NT2/D1 (cell line): ENCODE measurements at regions not wholly inside any gene's neighbourhood (a gene's known extent, or its start where the extent isn't known, plus 50 kb on each side); places are given as distances from the start of the nearest gene placed in this dataset.

Experiments used
- DNase-seq: peaks from one replicate; pipeline ENCODE4 v3.0.0-alpha.2; 2011; ENCODE audit warnings: low read depth, low spot score
- H3K27me3 ChIP-seq: 2 replicates; pipeline ENCODE4 v1.6.0; 2011; ENCODE audit warnings: mild to moderate bottlenecking; ENCODE audit not compliant: insufficient read length, insufficient read depth
- H3K36me3 ChIP-seq: 2 replicates; pipeline ENCODE4 v1.6.1; 2011; ENCODE audit warnings: mild to moderate bottlenecking, low read length, mixed read lengths; ENCODE audit not compliant: insufficient read depth, insufficient read length
- H3K4me1 ChIP-seq: 2 replicates; pipeline ENCODE4 v1.5.1; 2011; ENCODE audit not compliant: insufficient read depth, insufficient read length
- H3K4me3 ChIP-seq: 2 replicates; pipeline ENCODE4 v1.5.1; 2011; ENCODE audit warnings: low read depth; ENCODE audit not compliant: insufficient read length
- H3K9ac ChIP-seq: 2 replicates; pipeline ENCODE4 v1.6.0; 2011; ENCODE audit warnings: low read depth; ENCODE audit not compliant: insufficient read length
- H3K9me3 ChIP-seq: 2 replicates; pipeline ENCODE4 v1.5.1; 2011; ENCODE audit warnings: mild to moderate bottlenecking, low read length; ENCODE audit not compliant: insufficient read depth
- SUZ12 ChIP-seq: IDR thresholded peaks from 2 replicates; pipeline ENCODE4 v1.6.1; 2011; ENCODE audit not compliant: insufficient read length, insufficient read depth; ENCODE audit errors: extremely low read depth
- YY1 ChIP-seq: IDR thresholded peaks from 2 replicates; pipeline ENCODE4 v1.6.1; 2011; ENCODE audit not compliant: insufficient read length, insufficient read depth
- ZNF274 ChIP-seq: IDR thresholded peaks from 2 replicates; pipeline ENCODE4 v1.6.1; 2011; ENCODE audit warnings: mild to moderate bottlenecking, low read depth, low read length

- Histone ChIP-seq H3K4me3 (no peak overlapping the region), H3K36me3 (no peaks in the 10 kb centered on the region), H3K9ac (no peak overlapping the region), H3K27me3 (no peaks in the 10 kb centered on the region), H3K4me1 (no peaks in the 10 kb centered on the region), H3K9me3 (peaks cover 4% of the 10 kb centered on the region; the same call in 1 of the 2 replicates)
- TF ChIP-seq ZNF274 (no peak), YY1 (no peak), SUZ12 (no peak)
- no peak for DNase-seq
These were observed 109.6 kb downstream of the ARRDC4 start for GRCh38 chr15:98070137-98070536.

GRCh38 chr15:98071786-98072185, 111.3 kb downstream of the ARRDC4 start:
- no peak overlapping the region for H3K9ac ChIP-seq
- H3K36me3 ChIP-seq, result no peaks in the 10 kb centered on the region
- no peak overlapping the region for H3K4me3 ChIP-seq
- H3K27me3 ChIP-seq, result no peaks in the 10 kb centered on the region
- H3K9me3 ChIP-seq, result peaks cover 4% of the 10 kb centered on the region; the same call in 1 of the 2 replicates
- TF ChIP-seq SUZ12, result no peak
- no peak for TF ChIP-seq YY1
- TF ChIP-seq ZNF274, result no peak
- no peak for DNase-seq
- no peaks in the 10 kb centered on the region for H3K4me1 ChIP-seq

GRCh38 chr15:98075441-98075840, 114.9 kb downstream of the ARRDC4 start:
- Histone ChIP-seq H3K36me3 (no peaks in the 10 kb centered on the region), H3K4me3 (no peak overlapping the region), H3K27me3 (no peaks in the 10 kb centered on the region), H3K9ac (no peak overlapping the region), H3K9me3 (no peaks in the 10 kb centered on the region), H3K4me1 (no peaks in the 10 kb centered on the region)
- no peak for TF ChIP-seq ZNF274
- TF ChIP-seq YY1, result no peak
- no peak for TF ChIP-seq SUZ12
- DNase-seq, result no peak

- no peak for DNase-seq
- no peaks in the 10 kb centered on the region for H3K4me1 ChIP-seq
- TF ChIP-seq SUZ12, result no peak
- no peak for TF ChIP-seq ZNF274
- no peak for TF ChIP-seq YY1
- H3K9me3 ChIP-seq, result no peaks in the 10 kb centered on the region
- H3K36me3 ChIP-seq, result no peaks in the 10 kb centered on the region
- no peaks in the 10 kb centered on the region for H3K27me3 ChIP-seq
- H3K9ac ChIP-seq, result no peak overlapping the region
- H3K4me3 ChIP-seq, result no peak overlapping the region
These were observed 115.7 kb downstream of the ARRDC4 start for GRCh38 chr15:98076021-98076816.

- no peaks in the 10 kb centered on the region for H3K4me1 ChIP-seq
- no peak for TF ChIP-seq YY1
- TF ChIP-seq ZNF274, result no peak
- no peak for TF ChIP-seq SUZ12
- H3K4me3 ChIP-seq, result no peak overlapping the region
- DNase-seq, result no peak
- no peak overlapping the region for H3K9ac ChIP-seq
- no peaks in the 10 kb centered on the region for H3K27me3 ChIP-seq
- no peaks in the 10 kb centered on the region for H3K36me3 ChIP-seq
- no peaks in the 10 kb centered on the region for H3K9me3 ChIP-seq
These were observed 116.7 kb downstream of the ARRDC4 start for GRCh38 chr15:98077186-98077585.

GRCh38 chr15:98080791-98081190, 120.3 kb downstream of the ARRDC4 start:
- no peak overlapping the region for H3K4me3 ChIP-seq
- DNase-seq, result no peak
- H3K27me3 ChIP-seq, result no peaks in the 10 kb centered on the region
- no peaks in the 10 kb centered on the region for H3K4me1 ChIP-seq
- no peak for TF ChIP-seq YY1
- TF ChIP-seq SUZ12, result no peak
- no peak for TF ChIP-seq ZNF274
- no peaks in the 10 kb centered on the region for H3K9me3 ChIP-seq
- H3K9ac ChIP-seq, result no peak overlapping the region
- no peaks in the 10 kb centered on the region for H3K36me3 ChIP-seq

GRCh38 chr15:98083203-98083910, 122.9 kb downstream of the ARRDC4 start:
- Histone ChIP-seq H3K4me3 (no peak overlapping the region), H3K27me3 (no peaks in the 10 kb centered on the region), H3K9me3 (peaks cover 5% of the 10 kb centered on the region; the same call in 1 of the 2 replicates), H3K4me1 (no peaks in the 10 kb centered on the region), H3K9ac (no peak overlapping the region), H3K36me3 (no peaks in the 10 kb centered on the region)
- no peak for DNase-seq
- TF ChIP-seq ZNF274 (no peak), SUZ12 (no peak), YY1 (no peak)
